GM23338 (cell line): ENCODE measurements at regions not wholly inside any gene's neighbourhood (a gene's known extent, or its start where the extent isn't known, plus 50 kb on each side); places are given as distances from the start of the nearest gene placed in this dataset.

Experiments used
- CREB1 ChIP-seq: fragments of 250-450 bp; sonication (Bioruptor Pico); IDR thresholded peaks from 2 replicates; pipeline ENCODE4 v1.5.0; 2020; ENCODE audit warnings: low read depth, mild to moderate bottlenecking, moderate library complexity
- EZH2 ChIP-seq: fragments of 200-600 bp; sonication (generic); IDR thresholded peaks from one replicate; pipeline ENCODE4 v1.8.0; 2017; ENCODE audit warnings: antibody characterized with exemption, mild to moderate bottlenecking, low read depth; ENCODE audit not compliant: unreplicated experiment
- EZH2phosphoT487 ChIP-seq: fragments of 200-600 bp; sonication (generic); IDR thresholded peaks from one replicate; pipeline ENCODE4 v1.8.1; 2018; ENCODE audit warnings: antibody characterized with exemption; ENCODE audit not compliant: unreplicated experiment
- JUNB ChIP-seq: IDR thresholded peaks from one replicate; pipeline ENCODE4 v1.6.1; 2016; ENCODE audit warnings: antibody characterized with exemption; ENCODE audit not compliant: unreplicated experiment
- POLR2AphosphoS5 ChIP-seq: IDR thresholded peaks from 2 replicates; pipeline ENCODE4 v1.6.1; 2016; ENCODE audit warnings: antibody characterized with exemption, low read depth
- ZNF114 ChIP-seq: fragments of 250-450 bp; sonication (Bioruptor Pico); IDR thresholded peaks from 2 replicates; pipeline ENCODE4 v1.5.0; 2020; ENCODE audit warnings: mild to moderate bottlenecking, moderate library complexity
- TF ChIP-seq, protein P1 (sequence below): IDR thresholded peaks from one replicate; pipeline ENCODE4 v1.6.1; 2018; ENCODE audit warnings: antibody characterized with exemption; ENCODE audit not compliant: unreplicated experiment
- TF ChIP-seq, protein P2 (sequence below), 2 experiments: fragments of 200-600 bp in 1 of 2; sonication (generic) in 1 of 2; conservative IDR thresholded peaks; 2 replicates each; pipeline versions ENCODE4 v1.5.1 to v1.6.1; 2016 to 2017; ENCODE audit warnings: antibody characterized with exemption in 2 of 2, low read depth in 2 of 2, mild to moderate bottlenecking in 2 of 2, moderate library complexity in 1 of 2
- TF ChIP-seq, protein P3 (sequence below): IDR thresholded peaks from 2 replicates; pipeline ENCODE4 v1.6.1; 2016; ENCODE audit warnings: antibody characterized with exemption

GRCh38 chr13:54836273-54836672 is 1807.7 kb downstream of the OLFM4 start:
- TF ChIP-seq EZH2 = no peak
- no peak for TF ChIP-seq POLR2AphosphoS5
- TF ChIP-seq CREB1 = no peak
- TF ChIP-seq, protein P1, sequence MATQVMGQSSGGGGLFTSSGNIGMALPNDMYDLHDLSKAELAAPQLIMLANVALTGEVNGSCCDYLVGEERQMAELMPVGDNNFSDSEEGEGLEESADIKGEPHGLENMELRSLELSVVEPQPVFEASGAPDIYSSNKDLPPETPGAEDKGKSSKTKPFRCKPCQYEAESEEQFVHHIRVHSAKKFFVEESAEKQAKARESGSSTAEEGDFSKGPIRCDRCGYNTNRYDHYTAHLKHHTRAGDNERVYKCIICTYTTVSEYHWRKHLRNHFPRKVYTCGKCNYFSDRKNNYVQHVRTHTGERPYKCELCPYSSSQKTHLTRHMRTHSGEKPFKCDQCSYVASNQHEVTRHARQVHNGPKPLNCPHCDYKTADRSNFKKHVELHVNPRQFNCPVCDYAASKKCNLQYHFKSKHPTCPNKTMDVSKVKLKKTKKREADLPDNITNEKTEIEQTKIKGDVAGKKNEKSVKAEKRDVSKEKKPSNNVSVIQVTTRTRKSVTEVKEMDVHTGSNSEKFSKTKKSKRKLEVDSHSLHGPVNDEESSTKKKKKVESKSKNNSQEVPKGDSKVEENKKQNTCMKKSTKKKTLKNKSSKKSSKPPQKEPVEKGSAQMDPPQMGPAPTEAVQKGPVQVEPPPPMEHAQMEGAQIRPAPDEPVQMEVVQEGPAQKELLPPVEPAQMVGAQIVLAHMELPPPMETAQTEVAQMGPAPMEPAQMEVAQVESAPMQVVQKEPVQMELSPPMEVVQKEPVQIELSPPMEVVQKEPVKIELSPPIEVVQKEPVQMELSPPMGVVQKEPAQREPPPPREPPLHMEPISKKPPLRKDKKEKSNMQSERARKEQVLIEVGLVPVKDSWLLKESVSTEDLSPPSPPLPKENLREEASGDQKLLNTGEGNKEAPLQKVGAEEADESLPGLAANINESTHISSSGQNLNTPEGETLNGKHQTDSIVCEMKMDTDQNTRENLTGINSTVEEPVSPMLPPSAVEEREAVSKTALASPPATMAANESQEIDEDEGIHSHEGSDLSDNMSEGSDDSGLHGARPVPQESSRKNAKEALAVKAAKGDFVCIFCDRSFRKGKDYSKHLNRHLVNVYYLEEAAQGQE = no peak
- TF ChIP-seq, protein P2, sequence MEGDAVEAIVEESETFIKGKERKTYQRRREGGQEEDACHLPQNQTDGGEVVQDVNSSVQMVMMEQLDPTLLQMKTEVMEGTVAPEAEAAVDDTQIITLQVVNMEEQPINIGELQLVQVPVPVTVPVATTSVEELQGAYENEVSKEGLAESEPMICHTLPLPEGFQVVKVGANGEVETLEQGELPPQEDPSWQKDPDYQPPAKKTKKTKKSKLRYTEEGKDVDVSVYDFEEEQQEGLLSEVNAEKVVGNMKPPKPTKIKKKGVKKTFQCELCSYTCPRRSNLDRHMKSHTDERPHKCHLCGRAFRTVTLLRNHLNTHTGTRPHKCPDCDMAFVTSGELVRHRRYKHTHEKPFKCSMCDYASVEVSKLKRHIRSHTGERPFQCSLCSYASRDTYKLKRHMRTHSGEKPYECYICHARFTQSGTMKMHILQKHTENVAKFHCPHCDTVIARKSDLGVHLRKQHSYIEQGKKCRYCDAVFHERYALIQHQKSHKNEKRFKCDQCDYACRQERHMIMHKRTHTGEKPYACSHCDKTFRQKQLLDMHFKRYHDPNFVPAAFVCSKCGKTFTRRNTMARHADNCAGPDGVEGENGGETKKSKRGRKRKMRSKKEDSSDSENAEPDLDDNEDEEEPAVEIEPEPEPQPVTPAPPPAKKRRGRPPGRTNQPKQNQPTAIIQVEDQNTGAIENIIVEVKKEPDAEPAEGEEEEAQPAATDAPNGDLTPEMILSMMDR (conservative IDR thresholded peaks at IDR 0.05; ENCODE audit: low read depth in 2 of 2) = no peak
- TF ChIP-seq EZH2phosphoT487 = no peak
- TF ChIP-seq ZNF114 (CRISPR knock-in tag) = no peak
- TF ChIP-seq, protein P3, sequence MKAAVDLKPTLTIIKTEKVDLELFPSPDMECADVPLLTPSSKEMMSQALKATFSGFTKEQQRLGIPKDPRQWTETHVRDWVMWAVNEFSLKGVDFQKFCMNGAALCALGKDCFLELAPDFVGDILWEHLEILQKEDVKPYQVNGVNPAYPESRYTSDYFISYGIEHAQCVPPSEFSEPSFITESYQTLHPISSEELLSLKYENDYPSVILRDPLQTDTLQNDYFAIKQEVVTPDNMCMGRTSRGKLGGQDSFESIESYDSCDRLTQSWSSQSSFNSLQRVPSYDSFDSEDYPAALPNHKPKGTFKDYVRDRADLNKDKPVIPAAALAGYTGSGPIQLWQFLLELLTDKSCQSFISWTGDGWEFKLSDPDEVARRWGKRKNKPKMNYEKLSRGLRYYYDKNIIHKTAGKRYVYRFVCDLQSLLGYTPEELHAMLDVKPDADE = no peak
- TF ChIP-seq JUNB = no peak
